GM13976 (cell line): ENCODE measurements at regions not wholly inside any gene's neighbourhood (a gene's known extent, or its start where the extent isn't known, plus 50 kb on each side); places are given as distances from the start of the nearest gene placed in this dataset.

Experiments used
- DNase-seq: peaks from one replicate; pipeline ENCODE4 v3.0.0; 2012; ENCODE audit warnings: low spot score
- in situ Hi-C: fragments of 300-500 bp; cut with MboI; formaldehyde crosslinking; loops from one replicate; pipeline ENCODE4 v1.12.0; 2022; ENCODE audit warnings: low sequenced_read_pairs, mixed read lengths, inconsistent platforms; ENCODE audit not compliant: unreplicated experiment
- TF ChIP-seq, protein P1 (sequence below): IDR thresholded peaks from 2 replicates; pipeline ENCODE4 v1.5.1; 2012; ENCODE audit warnings: borderline replicate concordance, mild to moderate bottlenecking; ENCODE audit not compliant: insufficient read depth; ENCODE audit errors: extremely low read depth, missing control alignments, control extremely low read depth

DNA sequence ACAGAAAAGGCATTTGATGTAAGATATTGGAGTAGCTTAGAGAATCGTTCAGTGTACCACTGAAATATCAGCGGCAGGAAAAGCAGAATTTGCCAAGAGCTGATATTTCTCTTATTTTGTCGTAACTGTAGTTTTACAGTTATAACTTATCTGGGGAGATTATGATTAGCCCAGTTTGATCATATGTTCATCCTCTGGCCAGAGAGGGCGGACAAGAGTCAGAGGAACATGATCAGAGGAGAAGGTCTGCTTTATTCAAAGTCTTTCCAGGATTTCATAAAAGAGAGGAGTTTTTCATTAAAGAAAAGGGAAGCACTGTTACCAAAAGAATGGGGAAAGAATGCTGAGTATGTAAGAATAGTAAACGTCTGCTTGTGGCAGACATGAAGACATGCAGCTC lies 1655.6 kb downstream of the DPP10 start:
- no peak for DNase-seq
- TF ChIP-seq, protein P1, sequence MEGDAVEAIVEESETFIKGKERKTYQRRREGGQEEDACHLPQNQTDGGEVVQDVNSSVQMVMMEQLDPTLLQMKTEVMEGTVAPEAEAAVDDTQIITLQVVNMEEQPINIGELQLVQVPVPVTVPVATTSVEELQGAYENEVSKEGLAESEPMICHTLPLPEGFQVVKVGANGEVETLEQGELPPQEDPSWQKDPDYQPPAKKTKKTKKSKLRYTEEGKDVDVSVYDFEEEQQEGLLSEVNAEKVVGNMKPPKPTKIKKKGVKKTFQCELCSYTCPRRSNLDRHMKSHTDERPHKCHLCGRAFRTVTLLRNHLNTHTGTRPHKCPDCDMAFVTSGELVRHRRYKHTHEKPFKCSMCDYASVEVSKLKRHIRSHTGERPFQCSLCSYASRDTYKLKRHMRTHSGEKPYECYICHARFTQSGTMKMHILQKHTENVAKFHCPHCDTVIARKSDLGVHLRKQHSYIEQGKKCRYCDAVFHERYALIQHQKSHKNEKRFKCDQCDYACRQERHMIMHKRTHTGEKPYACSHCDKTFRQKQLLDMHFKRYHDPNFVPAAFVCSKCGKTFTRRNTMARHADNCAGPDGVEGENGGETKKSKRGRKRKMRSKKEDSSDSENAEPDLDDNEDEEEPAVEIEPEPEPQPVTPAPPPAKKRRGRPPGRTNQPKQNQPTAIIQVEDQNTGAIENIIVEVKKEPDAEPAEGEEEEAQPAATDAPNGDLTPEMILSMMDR = no peak
- in situ Hi-C loops = no loop called here

DNA sequence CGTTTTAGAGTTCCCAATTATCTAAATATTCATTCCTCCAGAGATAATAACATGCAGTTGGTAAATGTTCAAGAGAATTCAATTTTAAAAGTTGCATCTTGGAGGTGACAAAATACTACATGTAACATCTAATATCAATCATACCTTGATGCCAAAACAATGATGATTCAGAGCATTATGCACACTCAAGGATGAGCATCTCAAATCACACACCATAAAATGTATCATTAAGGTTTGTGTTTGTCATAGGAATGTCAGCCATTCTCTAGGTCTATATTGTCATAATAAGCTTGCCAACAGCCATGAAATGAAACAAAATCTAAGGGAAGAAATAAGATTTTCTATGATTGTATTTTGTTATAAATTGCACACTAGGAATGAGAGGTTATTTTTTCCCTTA lies 1667.0 kb downstream of the DPP10 start:
- DNase-seq = no peak
- TF ChIP-seq, protein P1 = no peak
- in situ Hi-C loops = no loop called here

DNA sequence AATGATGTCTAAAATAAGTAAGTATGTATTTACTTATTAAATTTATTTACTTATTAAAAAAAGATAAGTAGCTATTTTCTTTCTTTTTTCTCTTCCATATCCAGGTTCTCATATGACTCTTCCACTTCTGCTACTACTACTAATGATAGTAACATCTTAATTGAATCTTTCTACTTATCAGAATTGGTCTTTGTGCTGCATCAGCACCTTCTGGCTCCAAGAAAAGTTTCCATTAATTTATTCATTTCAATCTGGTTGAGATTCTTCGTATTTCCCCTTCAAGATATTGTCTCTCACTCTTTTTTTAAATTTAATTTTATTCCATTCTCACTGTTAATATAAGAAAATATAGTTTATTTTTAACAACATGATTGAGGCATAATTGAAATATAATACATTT lies 1675.4 kb downstream of the DPP10 start:
- DNase-seq = no peak
- TF ChIP-seq, protein P1 = no peak
- in situ Hi-C loops = no loop called here

DNA sequence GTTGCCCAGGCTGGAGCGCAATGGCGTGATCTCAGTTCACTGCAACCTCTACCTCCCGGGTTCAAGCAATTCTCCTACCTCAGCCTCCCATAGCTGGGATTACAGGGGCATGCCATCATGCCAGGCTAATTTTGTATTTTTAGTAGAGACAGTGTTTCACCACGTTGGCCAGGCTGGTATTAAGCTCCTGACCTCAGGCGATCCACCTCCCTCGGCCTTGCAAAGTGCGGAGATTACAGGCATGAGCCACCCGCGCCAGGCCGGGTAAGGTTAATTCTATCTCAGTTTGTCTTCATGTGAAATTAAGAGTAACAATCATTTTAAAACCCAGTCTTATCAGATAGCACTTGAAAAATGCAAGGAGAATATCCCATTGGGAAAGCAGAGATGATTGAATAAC lies 1681.7 kb upstream of the DDX18 start:
- in situ Hi-C loops = no loop called here
- TF ChIP-seq, protein P1 = no peak
- DNase-seq = no peak

DNA sequence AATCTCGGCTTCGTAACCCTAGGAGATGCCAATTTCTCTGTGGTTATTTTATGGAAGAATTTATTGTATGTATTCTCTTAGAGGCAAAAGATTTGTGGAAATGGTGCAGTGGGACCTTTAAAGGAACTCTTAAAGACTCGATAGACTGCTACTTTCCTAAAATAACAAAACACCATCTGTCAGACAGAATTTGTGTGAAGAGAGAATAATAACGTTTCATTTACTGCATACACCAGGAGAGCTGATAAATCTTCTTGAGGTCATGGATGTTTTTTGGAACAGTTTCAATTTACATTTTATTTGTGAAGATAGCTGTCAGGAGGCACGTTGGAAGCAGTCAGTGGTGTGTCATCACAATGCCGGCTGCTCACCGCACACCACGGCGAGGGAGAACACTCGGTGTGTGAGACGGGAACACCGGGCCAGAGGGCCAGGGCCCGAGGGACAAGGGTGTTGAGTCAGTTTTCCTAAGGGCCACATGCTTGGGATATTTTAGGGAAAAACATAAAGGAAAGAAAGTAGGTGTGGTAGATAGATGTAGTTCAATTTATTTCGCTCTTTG lies 1681.0 kb upstream of the DDX18 start:
- TF ChIP-seq, protein P1 = no peak
- in situ Hi-C loops = no loop called here
- no peak for DNase-seq

DNA sequence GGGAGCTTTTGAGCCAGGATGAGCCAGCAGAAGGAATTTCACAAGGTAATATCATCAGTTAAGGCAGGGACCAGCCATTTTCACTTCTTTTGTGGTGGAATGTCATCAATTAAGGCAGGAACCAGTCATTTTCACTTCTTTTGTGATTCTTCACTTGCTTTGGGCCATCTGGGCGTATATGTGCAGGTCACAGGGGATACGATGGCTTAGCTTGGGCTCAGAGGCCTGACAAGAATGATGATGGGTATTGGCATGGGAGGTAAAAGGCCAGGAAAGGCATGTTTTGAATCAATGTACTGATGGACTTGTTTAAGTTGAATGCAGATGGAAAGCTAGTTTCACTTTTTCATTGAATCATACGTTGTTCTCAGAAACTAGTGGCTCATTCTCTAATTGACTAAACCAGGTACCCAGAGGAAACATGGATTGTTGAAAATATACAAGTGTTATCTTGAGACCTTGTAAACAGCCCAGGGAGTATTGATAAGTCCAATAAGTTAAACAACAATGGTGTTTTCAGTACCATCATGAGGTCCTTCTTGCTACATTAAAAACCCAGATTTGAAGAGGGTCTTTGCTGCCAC lies 1672.5 kb upstream of the DDX18 start:
- DNase-seq = no peak
- TF ChIP-seq, protein P1 = no peak
- in situ Hi-C loops = no loop called here
